ENCODE measurements at regions not wholly inside any gene's neighbourhood (a gene's known extent, or its start where the extent isn't known, plus 50 kb on each side); places are given as distances from the start of the nearest gene placed in this dataset.

GRCh38 chrX:106246511-106246910, 78.4 kb downstream of the PWWP3B start:
- H4K20me1 ChIP-seq (ENCODE audit: insufficient read depth) = no peaks in the 10 kb centered on the region
- no peak overlapping the region for H2AFZ ChIP-seq (ENCODE audit: low read depth, low read length)
- H3K27ac ChIP-seq (ENCODE audit: low read length) = no peak overlapping the region
- H3K79me2 ChIP-seq (replicated peaks; ENCODE audit: insufficient read depth, low read length) = no peaks in the 10 kb centered on the region
- H3K9me3 ChIP-seq (ENCODE audit: low read length) = no peaks in the 10 kb centered on the region
- H3K4me3 ChIP-seq (ENCODE audit: low read length) = no peak overlapping the region
- no peak overlapping the region for H3K4me2 ChIP-seq (ENCODE audit: low read length)
- no peak overlapping the region for H3K9ac ChIP-seq (ENCODE audit: low read length)
- H3K27me3 ChIP-seq (ENCODE audit: insufficient read depth, low read depth, low read length) = no peaks in the 10 kb centered on the region
- H3K9me2 ChIP-seq (ENCODE audit: insufficient read depth, low read length) = no peaks in the 10 kb centered on the region
- H3F3A ChIP-seq (ENCODE audit: insufficient read depth, low read length, poor library complexity, severe bottlenecking) = no peaks in the 10 kb centered on the region
- no peak for TF ChIP-seq EZH2 (IDR thresholded peaks at IDR 0.05; ENCODE audit: borderline replicate concordance, insufficient read depth, low read length, poor library complexity, severe bottlenecking)
- H3K36me3 ChIP-seq (ENCODE audit: insufficient read depth, low read length) = no peaks in the 10 kb centered on the region

DNA sequence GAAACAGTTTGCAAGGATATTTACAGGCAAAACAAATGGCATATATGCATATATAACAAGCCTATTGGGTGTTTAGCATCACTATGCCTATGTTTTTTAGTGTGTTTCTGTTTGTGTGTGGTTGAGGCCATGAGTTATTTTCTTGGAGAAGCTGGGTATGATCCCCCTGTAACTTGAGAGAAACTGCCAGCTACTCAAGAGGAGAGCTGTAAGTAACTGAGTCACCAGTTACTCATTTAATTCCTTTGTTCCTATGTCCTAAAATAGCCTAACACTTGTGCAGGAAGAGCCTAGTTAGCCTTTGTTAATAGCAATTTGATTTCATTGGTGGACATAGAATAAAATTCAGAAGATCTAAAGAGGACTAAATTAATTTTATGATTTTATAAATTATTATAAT, 79.1 kb downstream of the PWWP3B start:
- TF ChIP-seq, protein P1, sequence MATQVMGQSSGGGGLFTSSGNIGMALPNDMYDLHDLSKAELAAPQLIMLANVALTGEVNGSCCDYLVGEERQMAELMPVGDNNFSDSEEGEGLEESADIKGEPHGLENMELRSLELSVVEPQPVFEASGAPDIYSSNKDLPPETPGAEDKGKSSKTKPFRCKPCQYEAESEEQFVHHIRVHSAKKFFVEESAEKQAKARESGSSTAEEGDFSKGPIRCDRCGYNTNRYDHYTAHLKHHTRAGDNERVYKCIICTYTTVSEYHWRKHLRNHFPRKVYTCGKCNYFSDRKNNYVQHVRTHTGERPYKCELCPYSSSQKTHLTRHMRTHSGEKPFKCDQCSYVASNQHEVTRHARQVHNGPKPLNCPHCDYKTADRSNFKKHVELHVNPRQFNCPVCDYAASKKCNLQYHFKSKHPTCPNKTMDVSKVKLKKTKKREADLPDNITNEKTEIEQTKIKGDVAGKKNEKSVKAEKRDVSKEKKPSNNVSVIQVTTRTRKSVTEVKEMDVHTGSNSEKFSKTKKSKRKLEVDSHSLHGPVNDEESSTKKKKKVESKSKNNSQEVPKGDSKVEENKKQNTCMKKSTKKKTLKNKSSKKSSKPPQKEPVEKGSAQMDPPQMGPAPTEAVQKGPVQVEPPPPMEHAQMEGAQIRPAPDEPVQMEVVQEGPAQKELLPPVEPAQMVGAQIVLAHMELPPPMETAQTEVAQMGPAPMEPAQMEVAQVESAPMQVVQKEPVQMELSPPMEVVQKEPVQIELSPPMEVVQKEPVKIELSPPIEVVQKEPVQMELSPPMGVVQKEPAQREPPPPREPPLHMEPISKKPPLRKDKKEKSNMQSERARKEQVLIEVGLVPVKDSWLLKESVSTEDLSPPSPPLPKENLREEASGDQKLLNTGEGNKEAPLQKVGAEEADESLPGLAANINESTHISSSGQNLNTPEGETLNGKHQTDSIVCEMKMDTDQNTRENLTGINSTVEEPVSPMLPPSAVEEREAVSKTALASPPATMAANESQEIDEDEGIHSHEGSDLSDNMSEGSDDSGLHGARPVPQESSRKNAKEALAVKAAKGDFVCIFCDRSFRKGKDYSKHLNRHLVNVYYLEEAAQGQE (IDR thresholded peaks at IDR 0.05; ENCODE audit: borderline replicate concordance) = no peak
- TF ChIP-seq SMC3 (conservative IDR thresholded peaks at IDR 0.05; ENCODE audit: poor library complexity) (no peak), EP300 (conservative IDR thresholded peaks at IDR 0.05; ENCODE audit: poor library complexity, severe bottlenecking) (no peak), TAF1 (IDR thresholded peaks at IDR 0.05; ENCODE audit: low read depth) (no peak), MXI1 (conservative IDR thresholded peaks at IDR 0.05; ENCODE audit: poor library complexity, severe bottlenecking) (no peak), POLR2AphosphoS5 (IDR thresholded peaks at IDR 0.05) (no peak), EZH2 (IDR thresholded peaks at IDR 0.05; ENCODE audit: borderline replicate concordance, insufficient read depth, low read length, poor library complexity, severe bottlenecking) (no peak)

DNA sequence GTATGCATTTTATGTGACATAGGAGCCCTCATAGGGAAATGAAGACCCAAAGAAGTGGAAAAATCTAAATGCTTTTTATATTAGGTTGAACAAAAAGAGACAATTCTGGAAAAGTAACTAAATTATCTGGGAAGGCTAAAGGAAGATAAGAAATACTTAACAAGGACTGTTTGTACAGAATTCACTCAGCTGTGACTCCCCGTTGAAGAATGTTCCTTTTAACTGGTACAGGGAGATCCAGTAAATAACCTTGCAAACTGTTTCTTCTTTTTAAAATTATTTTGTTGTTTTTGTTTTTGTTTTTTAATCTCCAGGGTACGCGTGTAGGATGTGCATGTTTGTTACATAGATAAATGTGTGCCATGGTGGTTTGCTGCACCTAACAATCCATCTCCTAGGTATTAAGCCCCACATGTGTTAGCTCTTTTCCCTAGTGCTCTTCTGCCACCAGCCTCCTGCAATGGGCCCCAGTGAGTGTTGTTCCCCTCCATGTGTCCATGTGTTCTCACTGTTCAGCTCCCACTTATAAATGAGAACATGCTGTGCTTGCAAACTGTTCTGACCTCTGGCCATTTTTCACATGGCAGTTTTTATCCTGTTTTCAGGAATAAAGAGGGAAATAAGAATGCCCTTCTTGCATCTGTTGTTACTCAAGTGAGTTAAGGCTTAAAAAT, 81.7 kb downstream of the PWWP3B start:
- Histone ChIP-seq H3K4me3 (ENCODE audit: low read length) (no peak overlapping the region), H4K20me1 (ENCODE audit: insufficient read depth) (no peaks in the 10 kb centered on the region), H3K9ac (ENCODE audit: low read length) (no peak overlapping the region), H3K27ac (ENCODE audit: low read length) (no peak overlapping the region), H3K4me2 (ENCODE audit: low read length) (no peak overlapping the region), H3K36me3 (ENCODE audit: insufficient read depth, low read length) (no peaks in the 10 kb centered on the region), H2AFZ (ENCODE audit: low read depth, low read length) (no peak overlapping the region), H3K9me2 (ENCODE audit: insufficient read depth, low read length) (no peaks in the 10 kb centered on the region), H3F3A (ENCODE audit: insufficient read depth, low read length, poor library complexity, severe bottlenecking) (no peaks in the 10 kb centered on the region), H3K27me3 (ENCODE audit: insufficient read depth, low read depth, low read length) (no peaks in the 10 kb centered on the region), H3K79me2 (replicated peaks; ENCODE audit: insufficient read depth, low read length) (no peaks in the 10 kb centered on the region), H3K9me3 (ENCODE audit: low read length) (no peaks in the 10 kb centered on the region)
- TF ChIP-seq RAD21 (conservative IDR thresholded peaks at IDR 0.05) (no peak), MXI1 (conservative IDR thresholded peaks at IDR 0.05; ENCODE audit: poor library complexity, severe bottlenecking) (no peak), POLR2AphosphoS5 (IDR thresholded peaks at IDR 0.05) (no peak), EZH2 (IDR thresholded peaks at IDR 0.05; ENCODE audit: borderline replicate concordance, insufficient read depth, low read length, poor library complexity, severe bottlenecking) (no peak), TAF1 (IDR thresholded peaks at IDR 0.05; ENCODE audit: low read depth) (no peak), CTCF (IDR thresholded peaks at IDR 0.05; ENCODE audit: poor library complexity, severe bottlenecking) (no peak), SMC3 (conservative IDR thresholded peaks at IDR 0.05; ENCODE audit: poor library complexity) (no peak), EP300 (conservative IDR thresholded peaks at IDR 0.05; ENCODE audit: poor library complexity, severe bottlenecking) (no peak)
- TF ChIP-seq, protein P1 (IDR thresholded peaks at IDR 0.05; ENCODE audit: borderline replicate concordance) = no peak

More for the DNA sequence above, 79.1 kb downstream of the PWWP3B start:
- no peak overlapping the region for H3K4me2 ChIP-seq (ENCODE audit: low read length)
- no peaks in the 10 kb centered on the region for H3K36me3 ChIP-seq (ENCODE audit: insufficient read depth, low read length)
- no peaks in the 10 kb centered on the region for H3K27me3 ChIP-seq (ENCODE audit: insufficient read depth, low read depth, low read length)
- no peaks in the 10 kb centered on the region for H3F3A ChIP-seq (ENCODE audit: insufficient read depth, low read length, poor library complexity, severe bottlenecking)
- no peaks in the 10 kb centered on the region for H3K9me2 ChIP-seq (ENCODE audit: insufficient read depth, low read length)
- H3K27ac ChIP-seq (ENCODE audit: low read length) = no peak overlapping the region
- H3K4me3 ChIP-seq (ENCODE audit: low read length) = no peak overlapping the region
- no peaks in the 10 kb centered on the region for H3K9me3 ChIP-seq (ENCODE audit: low read length)
- H3K79me2 ChIP-seq (replicated peaks; ENCODE audit: insufficient read depth, low read length) = no peaks in the 10 kb centered on the region
- no peaks in the 10 kb centered on the region for H4K20me1 ChIP-seq (ENCODE audit: insufficient read depth)
- H2AFZ ChIP-seq (ENCODE audit: low read depth, low read length) = no peak overlapping the region
- H3K9ac ChIP-seq (ENCODE audit: low read length) = no peak overlapping the region

Measured in neural cell (in vitro differentiated cells).